MCF 10A (cell line): ENCODE measurements at regions not wholly inside any gene's neighbourhood (a gene's known extent, or its start where the extent isn't known, plus 50 kb on each side); places are given as distances from the start of the nearest gene placed in this dataset.
A peak's percentile ranks its signal among the peaks of the same experiment; 100 is the strongest.

Experiments used
- BruUV-seq: library from RNA; stranded (reverse); fragments of 400-500 nt; replicated peaks from 2 replicates; lab custom pipeline; 2021; lab: Mats Ljungman, UMichigan
- CTCF ChIA-PET: fragments of 300-600 bp; sonication (Branson Sonifier 250); formaldehyde crosslinking; extraction: SDS; loops from one replicate; lab custom pipeline; 2021; ENCODE audit warnings: antibody characterized with exemption, inconsistent platforms; lab: Yijun Ruan, JAX
- POLR2A ChIA-PET: fragments of 300-600, 350-650 bp; sonication (Branson Sonifier 250); formaldehyde crosslinking; extraction: SDS; loops from one replicate; lab custom pipeline; 2020; ENCODE audit warnings: antibody characterized with exemption, inconsistent platforms; lab: Yijun Ruan, JAX
- DNase-seq: peaks from one replicate; pipeline ENCODE4 v3.0.0-alpha.2; 2018; ENCODE audit not compliant: unreplicated experiment
- H3K27ac Mint-ChIP-seq: one replicate; pipeline ENCODE4 v1.8.0; 2022; ENCODE audit warnings: mild to moderate bottlenecking, low read depth, mixed read lengths; ENCODE audit not compliant: unreplicated experiment
- H3K27me3 Mint-ChIP-seq: one replicate; pipeline ENCODE4 v1.8.0; 2022; ENCODE audit warnings: mixed read lengths; ENCODE audit not compliant: insufficient read depth, unreplicated experiment
- H3K36me3 Mint-ChIP-seq: one replicate; pipeline ENCODE4 v1.8.0; 2022; ENCODE audit warnings: mild to moderate bottlenecking, moderate library complexity, mixed read lengths; ENCODE audit not compliant: insufficient read depth, unreplicated experiment
- H3K4me1 Mint-ChIP-seq: one replicate; pipeline ENCODE4 v1.8.0; 2022; ENCODE audit warnings: mixed read lengths; ENCODE audit not compliant: insufficient read depth, unreplicated experiment
- H3K4me3 Mint-ChIP-seq: one replicate; pipeline ENCODE4 v1.8.0; 2022; ENCODE audit warnings: mild to moderate bottlenecking, moderate library complexity, mixed read lengths; ENCODE audit not compliant: unreplicated experiment
- H3K9me3 Mint-ChIP-seq: one replicate; pipeline ENCODE4 v1.8.0; 2022; ENCODE audit warnings: mixed read lengths; ENCODE audit not compliant: unreplicated experiment
- CTCF ChIP-seq: fragments of 200-600 bp; IDR thresholded peaks from one replicate; pipeline ENCODE4 v1.8.0; 2022; ENCODE audit warnings: antibody characterized with exemption, mild to moderate bottlenecking; ENCODE audit not compliant: unreplicated experiment
- intact Hi-C: fragments of 100-400 bp; cut with micrococcal nuclease; formaldehyde crosslinking; loops from 2 replicates; pipeline ENCODE4 v1.14.1; 2022

DNA sequence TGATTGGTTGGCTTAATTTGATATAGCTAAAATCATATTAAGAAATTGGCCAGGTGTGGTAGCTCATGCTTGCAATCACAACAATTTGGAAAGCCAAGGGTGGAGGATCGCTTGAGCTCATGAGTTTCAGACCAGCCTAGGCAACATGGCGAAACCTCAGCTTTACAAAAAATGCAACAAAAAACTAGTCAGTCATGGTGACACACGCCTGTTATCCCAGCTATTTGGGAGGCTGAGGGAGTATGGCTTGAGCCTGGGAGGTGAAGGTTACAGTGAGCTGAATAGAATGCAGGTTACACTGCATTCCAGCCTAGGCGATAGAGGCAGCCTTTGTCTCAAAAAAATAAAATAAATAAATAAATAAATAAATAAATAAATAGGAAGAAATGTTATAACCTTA, 1579.6 kb upstream of the SLC10A2 start:
- no peaks in the 10 kb centered on the region for H3K36me3 Mint-ChIP-seq
- H3K27me3 Mint-ChIP-seq, result no peaks in the 10 kb centered on the region
- ChIA-PET CTCF (no interaction called here), POLR2A (interaction anchor here (0.7 kb wide), 1 partner anchor 50 kb away, joined by 3 read pairs; no protein-coding TSS in a partner anchor)
- no TSS peak for BruUV-seq
- no peak overlapping the region for H3K27ac Mint-ChIP-seq
- no peaks in the 10 kb centered on the region for H3K9me3 Mint-ChIP-seq
- peaks cover 10% of the 10 kb centered on the region for H3K4me1 Mint-ChIP-seq
- H3K4me3 Mint-ChIP-seq, result no peak overlapping the region
- intact Hi-C loops, result no loop called here
- no peak for DNase-seq
- TF ChIP-seq CTCF, result no peak

DNA sequence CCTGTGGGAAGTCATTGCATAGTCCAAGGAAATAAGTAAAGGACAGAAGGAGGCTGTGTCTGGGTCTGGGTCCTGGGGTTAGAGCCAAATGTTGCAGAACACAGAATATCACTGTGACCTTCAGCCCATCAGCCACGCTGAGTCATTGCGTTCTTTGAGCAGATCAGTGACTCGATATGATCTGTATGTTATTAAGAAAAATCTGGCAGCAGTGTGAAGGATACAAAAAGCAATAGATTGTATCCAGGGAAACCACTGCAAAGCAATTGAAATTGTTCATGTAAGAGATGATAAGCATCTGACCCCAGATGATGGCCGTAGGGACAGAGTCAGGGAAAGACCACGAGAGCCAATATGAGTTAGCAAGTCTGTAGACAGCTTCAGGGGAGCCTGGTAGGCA, 1575.1 kb upstream of the SLC10A2 start:
- Mint-ChIP-seq H3K36me3 (no peaks in the 10 kb centered on the region), H3K4me3 (no peak overlapping the region), H3K27me3 (no peaks in the 10 kb centered on the region), H3K9me3 (no peaks in the 10 kb centered on the region), H3K4me1 (peaks cover 10% of the 10 kb centered on the region), H3K27ac (no peak overlapping the region)
- intact Hi-C loops, result no loop called here
- peak; percentile 4 for DNase-seq
- CTCF ChIA-PET, result interaction anchor here (0.6 kb wide), 2 partner anchors 15 to 851 kb away, joined by 4 to 10 read pairs; no protein-coding TSS in a partner anchor
- BruUV-seq, result no TSS peak
- POLR2A ChIA-PET, result no interaction called here
- no peak for TF ChIP-seq CTCF

DNA sequence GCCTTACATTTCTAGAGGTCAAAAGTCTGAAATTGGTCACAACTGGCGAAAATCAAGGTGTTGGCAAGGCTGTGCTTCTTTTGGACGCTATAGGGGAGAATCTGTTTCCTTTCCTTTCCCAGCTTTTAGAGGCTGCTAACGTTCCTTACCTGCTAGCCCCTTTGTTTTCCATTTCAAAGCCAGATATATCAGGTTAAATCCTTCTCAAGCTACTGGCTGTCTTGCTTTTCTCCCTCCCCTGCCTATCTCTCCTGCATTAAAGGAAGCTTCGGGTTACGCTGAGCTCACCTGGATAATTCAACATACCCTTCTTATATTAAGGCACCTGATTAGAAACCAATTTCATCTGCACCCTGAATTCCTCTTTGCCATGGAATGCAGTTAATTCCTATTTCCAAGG, 1569.7 kb upstream of the SLC10A2 start:
- no TSS peak for BruUV-seq
- H3K36me3 Mint-ChIP-seq, result peaks cover 6% of the 10 kb centered on the region
- intact Hi-C loops, result no loop called here
- H3K27me3 Mint-ChIP-seq, result no peaks in the 10 kb centered on the region
- no peak for TF ChIP-seq CTCF
- H3K4me3 Mint-ChIP-seq, result no peak overlapping the region
- no peak for DNase-seq
- H3K4me1 Mint-ChIP-seq, result peaks cover under 1% of the 10 kb centered on the region
- ChIA-PET POLR2A (no interaction called here), CTCF (no interaction called here)
- H3K9me3 Mint-ChIP-seq, result no peaks in the 10 kb centered on the region
- H3K27ac Mint-ChIP-seq, result no peak overlapping the region

DNA sequence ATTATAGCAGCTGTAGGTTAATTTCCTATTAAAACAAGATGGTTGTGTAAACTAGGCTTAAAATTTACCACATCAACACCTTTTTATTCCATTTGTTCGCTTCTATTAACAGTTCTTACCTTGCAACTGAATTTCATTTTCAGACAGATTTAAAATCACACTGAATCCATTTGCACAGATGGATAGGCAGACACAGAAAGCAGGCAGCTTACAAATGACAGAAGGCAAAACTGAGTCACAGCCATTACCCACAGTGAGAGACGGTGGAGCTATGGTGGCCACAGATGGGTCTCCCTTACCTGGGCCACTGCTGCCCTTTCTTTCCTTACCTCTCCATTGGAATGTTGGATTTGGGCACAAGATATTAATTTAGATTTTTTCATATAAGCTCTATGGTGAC, 1567.8 kb upstream of the SLC10A2 start:
- no peaks in the 10 kb centered on the region for H3K9me3 Mint-ChIP-seq
- BruUV-seq, result no TSS peak
- ChIA-PET POLR2A (no interaction called here), CTCF (interaction anchor here (0.5 to 0.6 kb wide), 2 partner anchors 80 to 131 kb away, joined by 3 read pairs; no protein-coding TSS in a partner anchor)
- H3K27ac Mint-ChIP-seq, result no peak overlapping the region
- no peaks in the 10 kb centered on the region for H3K27me3 Mint-ChIP-seq
- intact Hi-C loops, result no loop called here
- H3K36me3 Mint-ChIP-seq, result peaks cover 6% of the 10 kb centered on the region
- TF ChIP-seq CTCF, result no peak
- no peak overlapping the region for H3K4me3 Mint-ChIP-seq
- no peak for DNase-seq
- H3K4me1 Mint-ChIP-seq, result no peaks in the 10 kb centered on the region
